ENCODE measurements at regions not wholly inside any gene's neighbourhood (a gene's known extent, or its start where the extent isn't known, plus 50 kb on each side); places are given as distances from the start of the nearest gene placed in this dataset.
"Not testable (repeated sequence)": the region's sequence is repeated elsewhere in the genome, so short reads cannot be mapped to it uniquely, and the experiment has no call there.

GRCh38 chr7:67484244-67484751, 487.7 kb downstream of the TYW1 start:
- Histone ChIP-seq H3K4me3 (ENCODE audit: low read depth, low read length) (no peak overlapping the region), H3K36me3 (ENCODE audit: control insufficient read depth, insufficient read depth, low read length) (no peaks in the 10 kb centered on the region), H3K27me3 (ENCODE audit: control insufficient read depth, insufficient read depth, low read length) (no peaks in the 10 kb centered on the region)
- TF ChIP-seq CTCF (IDR thresholded peaks at IDR 0.05; ENCODE audit: insufficient read depth, low read length, severe bottlenecking): peak; percentile 61
- peak; percentile 44 for DNase-seq (ENCODE audit: low read depth)
- FAIRE-seq: no peak

- no peak for TF ChIP-seq CTCF (IDR thresholded peaks at IDR 0.05; ENCODE audit: insufficient read depth, low read length, severe bottlenecking)
- FAIRE-seq (no peak), DNase-seq (ENCODE audit: low read depth) (no peak)
- no peaks in the 10 kb centered on the region for H3K27me3 ChIP-seq (ENCODE audit: control insufficient read depth, insufficient read depth, low read length)
- no peak overlapping the region for H3K4me3 ChIP-seq (ENCODE audit: low read depth, low read length)
- no peaks in the 10 kb centered on the region for H3K36me3 ChIP-seq (ENCODE audit: control insufficient read depth, insufficient read depth, low read length)
Measured at GRCh38 chr7:67486401-67486800, 489.8 kb downstream of the TYW1 start.

- DNase-seq (ENCODE audit: low read depth): no peak
- no peaks in the 10 kb centered on the region for H3K36me3 ChIP-seq (ENCODE audit: control insufficient read depth, insufficient read depth, low read length)
- TF ChIP-seq CTCF (IDR thresholded peaks at IDR 0.05; ENCODE audit: insufficient read depth, low read length, severe bottlenecking): no peak
- H3K27me3 ChIP-seq (ENCODE audit: control insufficient read depth, insufficient read depth, low read length): no peaks in the 10 kb centered on the region
- FAIRE-seq: no peak
- H3K4me3 ChIP-seq (ENCODE audit: low read depth, low read length): no peak overlapping the region
Measured at GRCh38 chr7:67487316-67487715, 490.7 kb downstream of the TYW1 start.

GRCh38 chr7:67489881-67490280, 493.2 kb downstream of the TYW1 start:
- DNase-seq (ENCODE audit: low read depth): no peak

GRCh38 chr7:67493366-67493765, 496.7 kb downstream of the TYW1 start:
- DNase-seq (ENCODE audit: low read depth) (no peak), FAIRE-seq (no peak)
- Histone ChIP-seq H3K27me3 (ENCODE audit: control insufficient read depth, insufficient read depth, low read length) (no peaks in the 10 kb centered on the region), H3K36me3 (ENCODE audit: control insufficient read depth, insufficient read depth, low read length) (no peaks in the 10 kb centered on the region), H3K4me3 (ENCODE audit: low read depth, low read length) (no peak overlapping the region)
- no peak for TF ChIP-seq CTCF (IDR thresholded peaks at IDR 0.05; ENCODE audit: insufficient read depth, low read length, severe bottlenecking)

More at GRCh38 chr7:67489881-67490280, 493.2 kb downstream of the TYW1 start:
- Histone ChIP-seq H3K36me3 (ENCODE audit: control insufficient read depth, insufficient read depth, low read length) (no peaks in the 10 kb centered on the region), H3K4me3 (ENCODE audit: low read depth, low read length) (no peak overlapping the region), H3K27me3 (ENCODE audit: control insufficient read depth, insufficient read depth, low read length) (no peaks in the 10 kb centered on the region)
- TF ChIP-seq CTCF (IDR thresholded peaks at IDR 0.05; ENCODE audit: insufficient read depth, low read length, severe bottlenecking): no peak
- FAIRE-seq: no peak

GRCh38 chr7:67496589-67496988, 500.0 kb downstream of the TYW1 start:
- Histone ChIP-seq H3K36me3 (ENCODE audit: control insufficient read depth, insufficient read depth, low read length) (no peaks in the 10 kb centered on the region), H3K27me3 (ENCODE audit: control insufficient read depth, insufficient read depth, low read length) (no peaks in the 10 kb centered on the region), H3K4me3 (ENCODE audit: low read depth, low read length) (no peak overlapping the region)
- no peak for DNase-seq (ENCODE audit: low read depth)
- FAIRE-seq: no peak
- TF ChIP-seq CTCF (IDR thresholded peaks at IDR 0.05; ENCODE audit: insufficient read depth, low read length, severe bottlenecking): no peak

- not testable (repeated sequence) for DNase-seq (ENCODE audit: low read depth); H3K27me3 ChIP-seq (ENCODE audit: control insufficient read depth, insufficient read depth, low read length); FAIRE-seq
Measured at GRCh38 chr7:67497914-67498313, 501.3 kb downstream of the TYW1 start.

More at GRCh38 chr7:67497914-67498313, 501.3 kb downstream of the TYW1 start:
- not testable (repeated sequence) for H3K36me3 ChIP-seq (ENCODE audit: control insufficient read depth, insufficient read depth, low read length); H3K4me3 ChIP-seq (ENCODE audit: low read depth, low read length)
